K562 (cell line): ENCODE measurements at regions not wholly inside any gene's neighbourhood (a gene's known extent, or its start where the extent isn't known, plus 50 kb on each side); places are given as distances from the start of the nearest gene placed in this dataset.
A peak's percentile ranks its signal among the peaks of the same experiment; 100 is the strongest.

ENCODE experiments used
- ATF1 ChIP-seq, 2 experiments: fragments of 450-650 bp in 1 of 2; IDR thresholded peaks; 2 replicates each; pipeline ENCODE4 v1.6.1; 2016; ENCODE audit warnings: missing compliant biosample characterization in 1 of 2, missing genetic modification characterization in 1 of 2
- ATF3 ChIP-seq, 2 experiments: fragments of 450-650 bp in 1 of 2; sonication (generic) in 1 of 2; formaldehyde crosslinking in 1 of 2; IDR thresholded peaks in 1 of 2; conservative IDR thresholded peaks in 1 of 2; 2 replicates each; pipeline versions ENCODE4 v1.6.1 to v1.8.1; 2016 to 2023; ENCODE audit warnings: mild to moderate bottlenecking in 2 of 2, moderate library complexity in 2 of 2, inconsistent platforms in 1 of 2, missing genetic modification reagents in 1 of 2
- COPS2 ChIP-seq: fragments of 450-650 bp; conservative IDR thresholded peaks from 2 replicates; pipeline ENCODE4 v1.6.1; 2016; ENCODE audit warnings: mild to moderate bottlenecking, moderate library complexity
- CREB5 ChIP-seq: fragments of 250-450 bp; sonication (Bioruptor Pico); IDR thresholded peaks from 2 replicates; pipeline ENCODE4 v1.5.0; 2020; ENCODE audit warnings: mild to moderate bottlenecking
- IFI16 ChIP-seq: fragments of 250-450 bp; sonication (Bioruptor Pico); IDR thresholded peaks from 2 replicates; pipeline ENCODE4 v2.1.2; 2022; ENCODE audit warnings: mild to moderate bottlenecking, inconsistent platforms
- NFIX ChIP-seq: fragments of 250-450 bp; sonication (Bioruptor Pico); IDR thresholded peaks from 2 replicates; pipeline ENCODE4 v1.4.0; 2020; ENCODE audit warnings: low read depth, mild to moderate bottlenecking, moderate library complexity
- PTRF ChIP-seq: fragments of 450-650 bp; IDR thresholded peaks from 2 replicates; pipeline ENCODE4 v1.6.1; 2016; ENCODE audit warnings: mild to moderate bottlenecking, missing genetic modification characterization, missing compliant biosample characterization
- ZBTB34 ChIP-seq: fragments of 250-450 bp; sonication (Bioruptor Pico); IDR thresholded peaks from 2 replicates; pipeline ENCODE4 v1.8.0; 2021; ENCODE audit warnings: mild to moderate bottlenecking, moderate library complexity
- ZNF175 ChIP-seq: fragments of 200-800 bp; sonication (Bioruptor generic); IDR thresholded peaks from 2 replicates; pipeline ENCODE4 v1.6.1; 2016; ENCODE audit warnings: low read depth, mild to moderate bottlenecking, missing genetic modification characterization, missing compliant biosample characterization
- ZNF512 ChIP-seq: IDR thresholded peaks from 2 replicates; pipeline ENCODE4 v1.6.1; 2016; ENCODE audit warnings: missing genetic modification characterization, missing compliant biosample characterization
- ZNF780A ChIP-seq: fragments of 250-450 bp; sonication (Bioruptor Pico); IDR thresholded peaks from 2 replicates; pipeline ENCODE4 v1.5.0; 2021; ENCODE audit warnings: mild to moderate bottlenecking
- TF ChIP-seq, protein P1 (sequence below), 2 experiments: fragments of 450-650 bp; formaldehyde crosslinking in 1 of 2; IDR thresholded peaks; 2 replicates each; pipeline versions ENCODE4 v1.4.0 to v1.6.1; 2014 to 2020; ENCODE audit warnings: mild to moderate bottlenecking in 2 of 2, borderline replicate concordance in 1 of 2, low read depth in 1 of 2
- TF ChIP-seq, protein P2 (sequence below): fragments of 250-450 bp; sonication (Bioruptor Pico); IDR thresholded peaks from 2 replicates; pipeline ENCODE4 v1.9.0; 2021; ENCODE audit warnings: mild to moderate bottlenecking

- TF ChIP-seq, protein P1, sequence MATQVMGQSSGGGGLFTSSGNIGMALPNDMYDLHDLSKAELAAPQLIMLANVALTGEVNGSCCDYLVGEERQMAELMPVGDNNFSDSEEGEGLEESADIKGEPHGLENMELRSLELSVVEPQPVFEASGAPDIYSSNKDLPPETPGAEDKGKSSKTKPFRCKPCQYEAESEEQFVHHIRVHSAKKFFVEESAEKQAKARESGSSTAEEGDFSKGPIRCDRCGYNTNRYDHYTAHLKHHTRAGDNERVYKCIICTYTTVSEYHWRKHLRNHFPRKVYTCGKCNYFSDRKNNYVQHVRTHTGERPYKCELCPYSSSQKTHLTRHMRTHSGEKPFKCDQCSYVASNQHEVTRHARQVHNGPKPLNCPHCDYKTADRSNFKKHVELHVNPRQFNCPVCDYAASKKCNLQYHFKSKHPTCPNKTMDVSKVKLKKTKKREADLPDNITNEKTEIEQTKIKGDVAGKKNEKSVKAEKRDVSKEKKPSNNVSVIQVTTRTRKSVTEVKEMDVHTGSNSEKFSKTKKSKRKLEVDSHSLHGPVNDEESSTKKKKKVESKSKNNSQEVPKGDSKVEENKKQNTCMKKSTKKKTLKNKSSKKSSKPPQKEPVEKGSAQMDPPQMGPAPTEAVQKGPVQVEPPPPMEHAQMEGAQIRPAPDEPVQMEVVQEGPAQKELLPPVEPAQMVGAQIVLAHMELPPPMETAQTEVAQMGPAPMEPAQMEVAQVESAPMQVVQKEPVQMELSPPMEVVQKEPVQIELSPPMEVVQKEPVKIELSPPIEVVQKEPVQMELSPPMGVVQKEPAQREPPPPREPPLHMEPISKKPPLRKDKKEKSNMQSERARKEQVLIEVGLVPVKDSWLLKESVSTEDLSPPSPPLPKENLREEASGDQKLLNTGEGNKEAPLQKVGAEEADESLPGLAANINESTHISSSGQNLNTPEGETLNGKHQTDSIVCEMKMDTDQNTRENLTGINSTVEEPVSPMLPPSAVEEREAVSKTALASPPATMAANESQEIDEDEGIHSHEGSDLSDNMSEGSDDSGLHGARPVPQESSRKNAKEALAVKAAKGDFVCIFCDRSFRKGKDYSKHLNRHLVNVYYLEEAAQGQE (IDR thresholded peaks at IDR 0.05; ENCODE audit: borderline replicate concordance), result no peak
- TF ChIP-seq, protein P1 (CRISPR knock-in tag; IDR thresholded peaks at IDR 0.05; ENCODE audit: low read depth), result no peak
- TF ChIP-seq CREB5, result no peak
- no peak for TF ChIP-seq ZNF512 (tag)
- no peak for TF ChIP-seq IFI16 (CRISPR knock-in tag)
- TF ChIP-seq, protein P2, sequence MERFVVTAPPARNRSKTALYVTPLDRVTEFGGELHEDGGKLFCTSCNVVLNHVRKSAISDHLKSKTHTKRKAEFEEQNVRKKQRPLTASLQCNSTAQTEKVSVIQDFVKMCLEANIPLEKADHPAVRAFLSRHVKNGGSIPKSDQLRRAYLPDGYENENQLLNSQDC, result no peak
- TF ChIP-seq ATF3 (IDR thresholded peaks at IDR 0.05), result 0 out of 2 replicates have a peak, but pooled peaks have one; percentile 23
- no peak for TF ChIP-seq ATF3 (CRISPR knock-in tag; conservative IDR thresholded peaks at IDR 0.05)
- TF ChIP-seq ZNF780A, result no peak
- no peak for TF ChIP-seq COPS2
- TF ChIP-seq PTRF (tag), result no peak
- TF ChIP-seq ATF1 (CRISPR knock-in tag; IDR thresholded peaks at IDR 0.05), result no peak
- TF ChIP-seq ATF1 (tag; IDR thresholded peaks at IDR 0.05), result no peak
- no peak for TF ChIP-seq ZBTB34
- no peak for TF ChIP-seq NFIX (CRISPR knock-in tag)
- no peak for TF ChIP-seq ZNF175 (CRISPR knock-in tag)
Measured at GRCh38 chr13:60227158-60227557, 63.4 kb upstream of the DIAPH3 start (continued).
